GM21528 (cell line): ENCODE measurements at regions not wholly inside any gene's neighbourhood (a gene's known extent, or its start where the extent isn't known, plus 50 kb on each side); places are given as distances from the start of the nearest gene placed in this dataset.
A peak's percentile ranks its signal among the peaks of the same experiment; 100 is the strongest.

Source experiments
- ATAC-seq: cut with Tn5 transposase; IDR thresholded peaks from one replicate; pipeline ENCODE4 v1.9.1; 2021; ENCODE audit warnings: mild to moderate bottlenecking, moderate library complexity; ENCODE audit not compliant: unreplicated experiment, low FRiP score

GRCh38 chr10:89829262-89829886, 128.0 kb downstream of the KIF20B start:
- ATAC-seq, result no peak

GRCh38 chr10:89829887-89830269, 128.5 kb downstream of the KIF20B start:
- ATAC-seq, result no peak

GRCh38 chr10:89830624-89831023, 129.2 kb downstream of the KIF20B start:
- no peak for ATAC-seq

GRCh38 chr10:89836840-89837164, 135.4 kb downstream of the KIF20B start:
- ATAC-seq, result no peak

- ATAC-seq, result no peak
Observed at GRCh38 chr10:89837165-89838043, 136.0 kb downstream of the KIF20B start.

GRCh38 chr10:89838044-89838615, 136.7 kb downstream of the KIF20B start:
- ATAC-seq, result no peak

- ATAC-seq, result no peak
Observed at GRCh38 chr10:89845541-89846280, 144.3 kb downstream of the KIF20B start.

- no peak for ATAC-seq
Observed at GRCh38 chr10:89846281-89846630, 144.9 kb downstream of the KIF20B start.

GRCh38 chr10:89846786-89847185, 145.4 kb downstream of the KIF20B start:
- no peak for ATAC-seq

GRCh38 chr10:89852872-89853271, 151.5 kb downstream of the KIF20B start:
- ATAC-seq, result no peak

- ATAC-seq, result no peak
Observed at GRCh38 chr10:89853781-89854191, 152.4 kb downstream of the KIF20B start.

- no peak for ATAC-seq
Observed at GRCh38 chr10:89857431-89858042, 156.1 kb downstream of the KIF20B start.

- no peak for ATAC-seq
Observed at GRCh38 chr10:89861199-89861573, 159.8 kb downstream of the KIF20B start.

GRCh38 chr10:89861584-89862301, 160.4 kb downstream of the KIF20B start:
- ATAC-seq, result no peak

- ATAC-seq, result no peak
Observed at GRCh38 chr10:89867964-89868363, 166.6 kb downstream of the KIF20B start.

GRCh38 chr10:89869180-89869579, 167.8 kb downstream of the KIF20B start:
- no peak for ATAC-seq

GRCh38 chr10:89869592-89870156, 168.3 kb downstream of the KIF20B start:
- no peak for ATAC-seq

GRCh38 chr10:89870936-89871335, 169.5 kb downstream of the KIF20B start:
- no peak for ATAC-seq

GRCh38 chr10:89873055-89873454, 171.7 kb downstream of the KIF20B start:
- ATAC-seq, result peak; percentile 75

GRCh38 chr10:89875557-89875956, 174.2 kb downstream of the KIF20B start:
- no peak for ATAC-seq
